ENCODE measurements at regions not wholly inside any gene's neighbourhood (a gene's known extent, or its start where the extent isn't known, plus 50 kb on each side); places are given as distances from the start of the nearest gene placed in this dataset.

- H3K4me1 Mint-ChIP-seq: no peaks in the 10 kb centered on the region
- H3K36me3 Mint-ChIP-seq: no peaks in the 10 kb centered on the region
- no peaks in the 10 kb centered on the region for H3K9me3 Mint-ChIP-seq
- ATAC-seq (no peak), DNase-seq (ENCODE audit: low spot score) (no peak)
- CTCF ChIA-PET: no interaction called here
- TF ChIP-seq ZBTB21 (CRISPR knock-in tag; IDR thresholded peaks at IDR 0.05; ENCODE audit: borderline replicate concordance) (no peak), ZNF263 (CRISPR knock-in tag; IDR thresholded peaks at IDR 0.05; ENCODE audit: low read depth) (no peak), GABPB1 (CRISPR knock-in tag; IDR thresholded peaks at IDR 0.05) (no peak), TEAD1 (CRISPR knock-in tag; IDR thresholded peaks at IDR 0.05) (no peak), MXD4 (CRISPR knock-in tag; IDR thresholded peaks at IDR 0.05; ENCODE audit: borderline replicate concordance) (no peak), ZNF423 (CRISPR knock-in tag; IDR thresholded peaks at IDR 0.05) (no peak), NR1H2 (CRISPR knock-in tag; IDR thresholded peaks at IDR 0.05) (no peak), CBFB (CRISPR knock-in tag; IDR thresholded peaks at IDR 0.05; ENCODE audit: low read depth) (no peak), MLX (CRISPR knock-in tag; IDR thresholded peaks at IDR 0.05) (no peak), ERG (CRISPR knock-in tag; IDR thresholded peaks at IDR 0.05) (no peak), IRF1 (CRISPR knock-in tag; IDR thresholded peaks at IDR 0.05) (no peak), ATF6 (CRISPR knock-in tag; IDR thresholded peaks at IDR 0.05) (no peak), ZNF232 (CRISPR knock-in tag; IDR thresholded peaks at IDR 0.05) (no peak), AFF4 (CRISPR knock-in tag; IDR thresholded peaks at IDR 0.05; ENCODE audit: borderline replicate concordance) (no peak), NR2C2 (CRISPR knock-in tag; IDR thresholded peaks at IDR 0.05) (no peak), JUN (CRISPR knock-in tag; IDR thresholded peaks at IDR 0.05) (no peak), NFYB (CRISPR knock-in tag; conservative IDR thresholded peaks at IDR 0.05; ENCODE audit: low read depth) (no peak), SOX15 (CRISPR knock-in tag; IDR thresholded peaks at IDR 0.05) (no peak), FOXJ3 (CRISPR knock-in tag; IDR thresholded peaks at IDR 0.05; ENCODE audit: borderline replicate concordance) (no peak)
- POLR2A ChIA-PET: no interaction called here
- no peak overlapping the region for H3K27ac Mint-ChIP-seq
- no peaks in the 10 kb centered on the region for H3K27me3 Mint-ChIP-seq (ENCODE audit: low read depth)
- no peak overlapping the region for H3K4me3 Mint-ChIP-seq
These were observed 276.1 kb downstream of the NR2F2 start for GRCh38 chr15:96606617-96607016.

- H3K27me3 Mint-ChIP-seq (ENCODE audit: low read depth): no peaks in the 10 kb centered on the region
- CTCF ChIA-PET: interaction anchor here (0.6 to 1.2 kb wide), 2 partner anchors 25 to 107 kb away, joined by 3 read pairs; no protein-coding TSS in a partner anchor
- peaks cover 21% of the 10 kb centered on the region for H3K36me3 Mint-ChIP-seq
- peaks cover 3% of the 10 kb centered on the region; the same call in 1 of the 2 replicates for H3K4me1 Mint-ChIP-seq
- TF ChIP-seq ZBTB21 (CRISPR knock-in tag; IDR thresholded peaks at IDR 0.05; ENCODE audit: borderline replicate concordance) (no peak), CREM (CRISPR knock-in tag; IDR thresholded peaks at IDR 0.05) (no peak), CTCF (IDR thresholded peaks at IDR 0.05) (no peak), FOXP1 (CRISPR knock-in tag; IDR thresholded peaks at IDR 0.05; ENCODE audit: borderline replicate concordance) (no peak), RELA (CRISPR knock-in tag; IDR thresholded peaks at IDR 0.05; ENCODE audit: borderline replicate concordance) (no peak), TEAD1 (CRISPR knock-in tag; IDR thresholded peaks at IDR 0.05) (no peak), KAT7 (CRISPR knock-in tag; IDR thresholded peaks at IDR 0.05; ENCODE audit: borderline replicate concordance) (no peak)
- no peak overlapping the region for H3K27ac Mint-ChIP-seq
- H3K9me3 Mint-ChIP-seq: peaks cover 23% of the 10 kb centered on the region
- POLR2A ChIA-PET: no interaction called here
- H3K4me3 Mint-ChIP-seq: no peak overlapping the region
- no peak for ATAC-seq
- DNase-seq (ENCODE audit: low spot score): no peak
These were observed 280.3 kb downstream of the NR2F2 start for GRCh38 chr15:96610757-96611156.

Measured in WTC11 (cell line).